Hematopoietic multipotent progenitor cell treated with erythropoietin and hydrocortisone succinate and interleukin-3 and kit ligand, for 17 days (in vitro differentiated cells): ENCODE measurements at regions not wholly inside any gene's neighbourhood (a gene's known extent, or its start where the extent isn't known, plus 50 kb on each side); places are given as distances from the start of the nearest gene placed in this dataset.

ENCODE experiments used
- DNase-seq: peaks from one replicate; pipeline ENCODE4 v3.0.0-alpha.2; 2015; ENCODE audit warnings: low spot score

DNA sequence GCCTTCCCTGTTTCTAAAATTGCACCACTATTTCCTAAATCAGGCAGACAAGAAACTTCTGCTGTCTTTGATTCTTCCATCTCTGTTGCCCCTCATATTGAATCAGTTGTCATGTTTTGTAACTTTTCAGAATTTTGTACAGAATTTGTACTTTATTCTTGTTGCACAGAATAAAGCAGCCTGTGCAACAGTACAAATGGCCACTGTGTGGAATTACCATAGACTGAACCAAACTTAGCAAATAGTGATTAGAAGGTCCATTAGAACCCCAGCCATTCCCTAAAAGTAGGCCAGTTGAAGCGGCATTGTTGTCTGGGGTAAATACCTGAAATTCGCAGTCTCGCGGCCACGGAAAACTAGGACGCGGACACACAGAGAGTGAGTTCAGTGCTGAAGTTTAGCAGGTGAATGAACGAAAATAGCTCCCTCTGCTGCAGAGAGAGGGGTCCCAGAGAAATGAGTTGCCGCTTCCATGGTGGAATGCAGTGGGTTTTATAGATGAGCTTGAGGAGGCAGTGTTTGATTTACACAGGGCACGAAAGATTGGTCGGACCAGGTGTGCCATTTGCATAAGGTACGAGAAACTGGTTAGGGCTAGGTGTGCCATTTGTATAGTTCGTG is 71.8 kb downstream of the C4orf33 start:
- no peak for DNase-seq

DNA sequence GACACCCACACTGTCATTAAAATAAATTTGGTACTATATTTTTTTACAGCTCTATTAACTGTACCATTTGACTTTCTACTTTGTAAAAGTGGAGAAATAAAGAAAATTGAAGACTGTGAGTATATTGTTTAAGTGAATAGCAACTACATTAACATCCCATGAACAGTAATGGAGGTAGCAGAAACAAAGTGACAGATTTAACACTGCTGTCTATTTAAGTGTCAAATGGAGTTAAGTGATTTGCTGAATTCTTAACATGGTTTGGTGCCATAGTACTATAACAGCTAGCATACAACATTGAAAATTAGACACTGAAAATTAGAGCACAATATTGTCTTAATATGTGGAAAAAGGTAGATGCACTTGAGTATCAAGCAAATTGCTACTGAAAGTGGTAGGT is 76.2 kb downstream of the C4orf33 start:
- DNase-seq: no peak

GRCh38 chr4:129176864-129177263 is 80.9 kb downstream of the C4orf33 start:
- DNase-seq: no peak

DNA sequence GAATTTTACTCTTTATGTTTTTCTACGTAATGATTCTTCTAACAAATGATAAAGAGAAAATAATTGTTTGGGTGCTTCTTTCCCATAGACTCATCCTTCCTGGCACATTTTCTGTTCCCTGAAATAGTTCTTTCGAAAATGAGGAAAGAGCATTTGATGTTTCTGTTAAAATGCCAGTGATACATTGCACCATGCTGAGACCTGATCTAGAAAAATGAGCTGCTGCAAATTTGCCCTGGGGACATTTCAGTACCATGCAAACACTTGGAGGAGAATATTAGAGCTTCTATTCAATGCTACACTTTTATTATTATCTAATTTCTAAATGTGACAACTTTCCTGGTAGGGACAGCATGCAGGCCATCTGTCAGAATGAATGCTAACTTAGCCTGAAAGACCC is 83.3 kb downstream of the C4orf33 start:
- no peak for DNase-seq

DNA sequence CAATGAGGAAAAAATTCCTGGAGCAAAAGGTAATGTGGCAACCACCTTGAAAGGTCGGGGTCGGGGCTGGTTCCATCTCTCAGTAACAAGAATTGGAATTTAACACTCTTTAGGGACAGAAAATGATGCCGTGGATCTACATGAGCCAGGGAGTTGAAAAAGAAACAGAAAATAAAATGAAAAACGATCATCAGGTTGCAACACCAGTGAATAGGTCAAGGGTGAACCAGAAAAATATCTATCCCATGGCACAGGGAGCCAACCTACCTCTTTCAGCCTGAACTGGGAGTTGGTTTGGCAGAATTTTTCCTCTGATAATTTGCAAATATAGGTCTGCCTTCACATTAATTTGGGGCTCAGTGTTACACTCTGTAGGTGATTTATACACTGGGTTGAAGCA is 93.7 kb downstream of the C4orf33 start:
- DNase-seq: no peak

DNA sequence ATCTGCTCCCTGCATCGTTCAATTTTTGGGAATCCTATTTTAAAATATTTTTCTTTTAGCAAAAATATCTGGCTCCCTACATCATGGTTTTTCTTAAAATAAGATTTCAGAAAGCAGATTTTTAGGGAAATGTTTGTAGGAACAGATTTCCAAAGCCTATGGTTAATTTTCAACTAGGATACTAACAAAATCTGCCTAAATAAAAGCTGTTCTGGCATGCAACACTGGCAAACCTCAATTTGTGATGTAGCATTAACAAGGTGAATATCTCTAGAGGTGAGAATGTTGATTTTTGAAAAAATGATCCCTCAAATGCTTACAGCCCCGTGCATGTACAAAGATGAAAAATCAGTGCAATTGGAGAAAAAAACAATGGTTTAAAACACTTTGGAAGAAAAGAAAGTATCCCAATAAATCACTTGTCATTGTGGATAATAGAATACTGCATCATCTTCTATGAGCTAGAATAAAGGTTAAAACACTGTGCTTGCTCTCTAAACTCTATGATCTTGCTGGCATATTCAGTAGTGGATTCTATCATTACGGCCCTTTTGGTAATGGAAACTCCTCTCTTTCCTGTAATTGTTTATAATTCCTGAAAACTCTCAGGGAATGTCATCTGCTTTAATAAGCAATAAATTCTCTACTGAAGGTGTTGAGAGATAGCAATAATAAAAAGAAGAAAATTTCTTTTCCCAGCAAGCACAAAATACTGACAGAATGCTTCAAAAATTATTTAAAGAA is 97.6 kb downstream of the C4orf33 start:
- no peak for DNase-seq

GRCh38 chr4:129208481-129208880 is 112.5 kb downstream of the C4orf33 start:
- no peak for DNase-seq

DNA sequence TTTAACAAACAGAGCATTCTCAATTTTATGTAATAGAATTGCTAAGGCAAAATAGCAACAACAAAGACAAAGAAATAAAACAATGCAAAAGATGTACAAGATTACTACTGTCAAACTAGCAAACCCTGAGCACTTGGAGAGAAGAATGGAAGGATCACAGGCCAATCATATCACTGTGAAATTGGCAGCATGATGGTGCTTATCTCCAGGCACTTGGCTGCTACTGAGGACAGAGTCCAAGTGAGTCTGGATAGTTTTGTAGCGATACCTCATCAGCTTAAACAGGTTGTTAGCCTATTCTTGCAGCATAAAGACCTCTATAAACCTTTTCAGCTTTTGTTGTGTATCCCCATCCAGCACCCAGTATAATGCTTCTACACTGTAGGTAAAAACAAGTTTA is 117.7 kb downstream of the C4orf33 start:
- no peak for DNase-seq

DNA sequence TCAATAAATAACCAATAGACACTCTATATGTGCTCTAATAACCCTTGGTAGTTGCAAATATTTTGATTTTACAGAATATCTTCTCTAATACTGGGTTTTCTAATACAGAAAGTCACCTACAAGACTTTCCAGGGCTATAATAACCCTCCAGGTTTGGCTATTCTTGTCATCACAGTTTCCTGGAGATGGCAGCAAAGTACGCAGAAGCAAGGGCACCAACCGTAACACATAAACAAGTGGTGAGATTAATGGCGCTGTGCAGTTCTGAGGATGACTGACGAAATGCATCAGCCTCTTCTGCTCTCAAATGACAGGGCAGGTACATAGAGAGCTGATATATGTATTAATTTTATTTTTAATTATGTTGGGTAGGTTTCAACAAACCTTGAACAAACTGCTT is 122.4 kb downstream of the C4orf33 start:
- no peak for DNase-seq

- no peak for DNase-seq
Measured at GRCh38 chr4:129218897-129219296, 122.9 kb downstream of the C4orf33 start.

DNA sequence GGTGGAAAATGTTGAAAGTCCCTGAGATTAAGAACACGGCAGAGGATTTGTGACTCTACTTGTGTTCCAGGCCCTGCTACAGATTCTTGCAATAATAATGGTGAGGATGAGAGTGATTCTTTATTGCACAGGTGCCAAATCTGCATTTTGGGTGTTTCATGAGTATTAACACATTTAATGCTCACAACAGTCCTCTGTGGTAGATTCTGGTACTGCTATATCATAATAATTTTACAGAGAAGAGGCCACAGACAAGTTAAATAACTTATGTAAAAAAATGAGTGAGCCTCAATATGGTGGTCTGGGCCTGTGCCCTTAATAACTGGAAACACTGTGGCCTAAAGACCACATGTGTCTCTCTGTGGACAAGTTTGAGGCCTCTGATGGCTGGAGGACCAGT is 124.3 kb downstream of the C4orf33 start:
- no peak for DNase-seq

- no peak for DNase-seq
Measured at GRCh38 chr4:129223945-129224344, 128.0 kb downstream of the C4orf33 start.

- DNase-seq: no peak
Measured at GRCh38 chr4:129230846-129231245, 134.9 kb downstream of the C4orf33 start.

GRCh38 chr4:129231945-129232588 is 136.1 kb downstream of the C4orf33 start:
- DNase-seq: no peak

- DNase-seq: no peak
Measured at GRCh38 chr4:129232589-129233337, 136.8 kb downstream of the C4orf33 start.

DNA sequence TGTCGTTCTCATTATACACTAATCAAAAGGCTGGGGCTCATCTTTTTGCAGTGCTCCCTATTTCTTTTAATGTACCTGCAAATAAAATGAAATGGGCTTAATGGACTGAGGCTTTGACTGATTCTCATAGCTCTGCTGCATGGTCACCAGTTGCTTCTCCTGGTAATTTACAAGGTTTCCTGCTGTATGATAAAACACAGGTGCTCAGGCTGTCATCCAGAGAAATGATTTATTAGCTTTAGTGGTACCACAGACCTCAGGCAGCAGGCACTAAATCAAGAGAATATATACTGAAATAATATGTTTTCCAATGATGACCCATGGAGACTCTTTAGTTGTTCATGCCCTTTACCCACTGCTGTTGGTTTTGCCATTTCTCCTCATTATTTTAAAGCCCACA is 137.7 kb downstream of the C4orf33 start:
- no peak for DNase-seq

- DNase-seq: no peak
Measured at GRCh38 chr4:129236351-129236750, 140.4 kb downstream of the C4orf33 start.

- DNase-seq: no peak
Measured at GRCh38 chr4:129239088-129239487, 143.1 kb downstream of the C4orf33 start.

GRCh38 chr4:129240816-129241215 is 144.9 kb downstream of the C4orf33 start:
- no peak for DNase-seq

DNA sequence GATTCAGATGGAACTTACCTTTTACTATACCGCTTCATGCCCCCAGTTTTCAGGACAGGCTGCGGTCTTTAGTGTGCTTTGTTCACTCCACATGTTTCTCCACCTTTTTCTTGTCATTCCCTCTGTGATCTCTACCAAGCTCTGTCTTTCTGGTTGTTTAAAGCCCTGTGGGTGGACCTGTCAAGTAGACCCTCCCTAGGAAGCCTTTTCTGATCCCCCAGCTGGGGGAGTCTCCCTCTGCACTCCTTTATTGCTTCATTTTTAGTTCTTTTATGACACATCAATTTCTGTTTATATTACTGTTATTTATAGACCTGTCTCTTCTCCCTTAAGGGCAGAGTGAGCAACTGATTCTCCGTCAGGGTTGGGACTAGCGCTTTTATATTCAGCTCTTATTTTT is 150.2 kb downstream of the C4orf33 start:
- DNase-seq: no peak

DNA sequence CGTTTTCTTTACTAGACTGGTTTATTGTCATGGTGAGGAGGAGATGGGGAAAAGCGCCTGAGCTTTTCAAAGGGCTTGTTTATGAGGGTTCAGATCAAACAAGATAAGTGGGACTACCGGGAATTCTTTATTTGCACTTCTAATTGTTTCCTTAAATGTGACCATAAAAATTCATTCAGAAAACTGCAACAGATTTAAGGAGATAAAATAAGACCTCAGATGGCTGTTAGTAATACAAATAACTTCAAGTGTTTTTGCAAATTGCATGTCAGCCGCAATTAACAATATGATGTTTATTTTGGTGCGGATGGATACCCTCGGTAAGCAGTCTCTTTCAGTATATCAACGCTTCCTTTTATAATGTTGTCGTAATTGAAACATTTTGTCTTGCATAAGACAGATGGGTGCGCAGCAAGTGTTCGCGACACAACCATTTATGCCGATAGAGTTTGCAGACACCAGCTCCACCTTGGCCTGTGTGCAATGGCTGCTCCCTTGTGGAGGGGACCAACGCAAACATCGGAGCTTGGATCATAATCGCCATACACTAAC is 151.0 kb downstream of the C4orf33 start:
- no peak for DNase-seq

- no peak for DNase-seq
Measured at GRCh38 chr4:129248621-129249020, 152.7 kb downstream of the C4orf33 start.
